Prostate gland (tissue), 2 donors: ENCODE measurements at regions not wholly inside any gene's neighbourhood (a gene's known extent, or its start where the extent isn't known, plus 50 kb on each side); places are given as distances from the start of the nearest gene placed in this dataset.

Source experiments
- DNase-seq: peaks from one replicate; pipeline ENCODE4 v3.0.0-alpha.2; 2019; ENCODE audit warnings: low spot score
- H3K27ac ChIP-seq, 2 donors: fragments of 200-600 bp; sonication (generic); 2 replicates each; pipeline ENCODE4 v1.5.1; 2017 to 2019
- H3K27me3 ChIP-seq: fragments of 200-600 bp; sonication (generic); replicated peaks from 2 replicates; pipeline ENCODE4 v1.5.1; 2019; ENCODE audit not compliant: insufficient read depth
- H3K36me3 ChIP-seq, 2 donors: fragments of 200-600 bp; sonication (generic); 1 replicate in 1 of 2; 2 replicates in 1 of 2; pipeline versions ENCODE4 v1.5.1 to v1.8.1; 2017 to 2019
- H3K4me1 ChIP-seq: fragments of 200-600 bp; sonication (generic); replicated peaks from 2 replicates; pipeline ENCODE4 v1.5.1; 2019
- H3K4me3 ChIP-seq, 2 donors: fragments of 200-600 bp; sonication (generic); 2 replicates each; pipeline ENCODE4 v1.5.1; 2017 to 2019
- H3K9me3 ChIP-seq: fragments of 200-600 bp; sonication (generic); 2 replicates; pipeline ENCODE4 v1.5.1; 2017
- POLR2A ChIP-seq: fragments of 450-650 bp; IDR thresholded peaks from one replicate; pipeline ENCODE4 v1.6.1; 2016; ENCODE audit warnings: antibody characterized with exemption, mild to moderate bottlenecking
- POLR2AphosphoS5 ChIP-seq: sonication (generic); formaldehyde crosslinking; IDR thresholded peaks from one replicate; pipeline ENCODE4 v1.6.1; 2017; ENCODE audit warnings: antibody characterized with exemption
- WGBS: methylation state at CpG from one replicate; pipeline ENCODE4 v1.1.5; 2018; 5-methylcytosine and 5-hydroxymethylcytosine counted together
- intact Hi-C: fragments of 100-400 bp; cut with DNase I; formaldehyde crosslinking; loops from one replicate; pipeline ENCODE4 v1.14.2; 2022
- TF ChIP-seq, protein P1 (sequence below), 4 experiments: fragments of 200-600 bp in 2 of 4; fragments of 450-650 bp in 2 of 4; sonication (generic) in 2 of 4; IDR thresholded peaks; 1 replicate in 3 of 4; 2 replicates in 1 of 4; pipeline ENCODE4 v1.5.1; 2016 to 2019; ENCODE audit warnings: antibody characterized with exemption in 4 of 4, mild to moderate bottlenecking in 2 of 4, moderate library complexity in 2 of 4

DNA sequence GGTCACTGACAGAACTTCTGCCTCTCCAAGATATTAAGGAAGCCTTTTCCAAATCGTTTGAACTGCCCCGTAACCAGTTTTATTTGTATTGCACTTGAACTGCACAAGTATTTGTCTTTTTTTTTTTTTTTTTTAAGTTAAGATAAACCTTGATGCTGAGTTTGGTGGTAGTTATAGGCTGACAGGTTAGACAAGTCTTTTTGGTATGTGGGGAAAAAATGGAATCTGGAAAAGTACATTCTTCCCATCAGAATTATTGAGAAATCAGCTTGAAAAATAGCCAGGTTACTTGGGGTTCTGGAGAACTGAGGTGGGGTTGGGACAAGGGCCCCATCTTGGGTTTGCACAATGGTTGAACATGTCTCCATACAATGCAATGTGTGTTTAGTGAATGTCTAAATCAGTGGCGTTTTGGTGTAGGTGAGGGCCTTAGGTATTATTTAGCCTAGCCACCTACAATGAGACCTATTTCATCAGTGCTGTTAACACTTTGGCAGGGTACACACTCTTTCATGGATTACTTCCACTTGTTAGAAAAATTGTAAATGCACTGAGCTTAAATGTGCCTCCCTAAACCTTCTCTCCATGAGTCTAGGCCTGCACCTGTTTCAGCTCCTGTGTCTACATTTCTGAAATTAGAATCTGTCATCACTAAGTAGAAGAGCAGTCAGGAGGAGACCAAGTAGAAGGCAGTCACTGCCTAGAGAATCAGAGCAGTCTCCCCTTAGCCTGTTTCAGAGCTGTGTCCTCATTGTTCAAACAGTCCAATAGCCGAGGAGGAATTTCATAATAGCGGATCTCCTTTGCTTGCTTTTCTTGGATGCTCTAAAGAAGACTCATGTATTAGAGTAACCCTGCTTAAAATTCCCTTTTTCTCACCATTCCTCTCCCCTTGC is 140.0 kb upstream of the HMHB1 start:
- TF ChIP-seq, protein P1, sequence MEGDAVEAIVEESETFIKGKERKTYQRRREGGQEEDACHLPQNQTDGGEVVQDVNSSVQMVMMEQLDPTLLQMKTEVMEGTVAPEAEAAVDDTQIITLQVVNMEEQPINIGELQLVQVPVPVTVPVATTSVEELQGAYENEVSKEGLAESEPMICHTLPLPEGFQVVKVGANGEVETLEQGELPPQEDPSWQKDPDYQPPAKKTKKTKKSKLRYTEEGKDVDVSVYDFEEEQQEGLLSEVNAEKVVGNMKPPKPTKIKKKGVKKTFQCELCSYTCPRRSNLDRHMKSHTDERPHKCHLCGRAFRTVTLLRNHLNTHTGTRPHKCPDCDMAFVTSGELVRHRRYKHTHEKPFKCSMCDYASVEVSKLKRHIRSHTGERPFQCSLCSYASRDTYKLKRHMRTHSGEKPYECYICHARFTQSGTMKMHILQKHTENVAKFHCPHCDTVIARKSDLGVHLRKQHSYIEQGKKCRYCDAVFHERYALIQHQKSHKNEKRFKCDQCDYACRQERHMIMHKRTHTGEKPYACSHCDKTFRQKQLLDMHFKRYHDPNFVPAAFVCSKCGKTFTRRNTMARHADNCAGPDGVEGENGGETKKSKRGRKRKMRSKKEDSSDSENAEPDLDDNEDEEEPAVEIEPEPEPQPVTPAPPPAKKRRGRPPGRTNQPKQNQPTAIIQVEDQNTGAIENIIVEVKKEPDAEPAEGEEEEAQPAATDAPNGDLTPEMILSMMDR (IDR thresholded peaks at IDR 0.05): no peak
- TF ChIP-seq POLR2AphosphoS5 (no peak), POLR2A (no peak)
- H3K4me1 ChIP-seq: no peaks in the 10 kb centered on the region
- H3K36me3 ChIP-seq: no peaks in the 10 kb centered on the region
- WGBS: 59% methylated on average over 5 of the region's 5 CpGs
- H3K27me3 ChIP-seq: no peaks in the 10 kb centered on the region
- no peak overlapping the region for H3K4me3 ChIP-seq
- no peak overlapping the region for H3K27ac ChIP-seq
- no peaks in the 10 kb centered on the region for H3K9me3 ChIP-seq
- DNase-seq: no peak
- intact Hi-C loops: no loop called here

DNA sequence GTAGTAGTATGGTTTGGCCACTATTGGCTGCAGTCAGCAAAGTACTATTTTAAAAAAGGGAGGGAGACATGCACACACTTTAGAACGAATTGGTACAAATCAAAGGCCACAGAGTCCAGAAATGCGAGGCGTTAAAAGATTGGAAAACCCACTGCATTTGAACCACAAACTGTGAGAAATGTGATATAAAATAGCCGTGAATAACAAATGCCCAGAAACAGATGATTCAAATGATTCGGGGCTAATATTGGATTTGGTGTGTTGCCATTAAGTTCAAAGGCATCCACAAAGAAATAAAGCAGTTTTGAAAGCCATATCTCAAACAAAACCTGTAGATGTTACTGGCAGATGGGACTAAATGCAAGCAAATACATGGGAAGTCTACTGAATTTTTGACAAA is 140.9 kb upstream of the HMHB1 start:
- H3K9me3 ChIP-seq: no peaks in the 10 kb centered on the region
- no peak for TF ChIP-seq POLR2AphosphoS5
- TF ChIP-seq POLR2A: no peak
- TF ChIP-seq, protein P1 (IDR thresholded peaks at IDR 0.05): no peak
- WGBS: 52% methylated on average over 5 of the region's 5 CpGs

DNA sequence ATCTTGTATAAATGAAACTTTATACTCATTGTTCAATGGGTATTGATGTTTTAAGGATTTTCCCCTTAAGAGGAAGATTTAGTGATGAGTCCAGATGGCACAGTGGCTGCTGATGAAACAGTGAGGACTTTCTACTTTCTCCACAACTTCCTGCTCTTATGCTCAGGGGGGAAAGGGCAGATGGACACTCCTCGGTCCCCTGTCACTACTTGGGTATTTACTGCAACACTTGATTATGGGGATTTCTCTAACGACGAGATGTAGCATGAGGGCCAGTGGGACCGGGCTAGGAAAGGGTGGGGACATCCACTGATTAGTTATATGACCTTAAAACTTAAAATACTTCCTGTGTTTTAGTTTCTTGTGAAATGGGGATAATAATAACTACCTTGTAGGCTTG is 146.1 kb upstream of the HMHB1 start:
- Histone ChIP-seq H3K4me3 (no peak overlapping the region), H3K36me3 (no peaks in the 10 kb centered on the region), H3K4me1 (no peaks in the 10 kb centered on the region), H3K27me3 (no peaks in the 10 kb centered on the region), H3K9me3 (no peaks in the 10 kb centered on the region), H3K27ac (no peak overlapping the region)
- intact Hi-C loops: no loop called here
- WGBS: 76% methylated on average over 4 of the region's 4 CpGs
- no peak for DNase-seq
- TF ChIP-seq POLR2A (no peak), POLR2AphosphoS5 (no peak)
- TF ChIP-seq, protein P1 (IDR thresholded peaks at IDR 0.05): no peak

More for the DNA sequence above, 140.9 kb upstream of the HMHB1 start:
- Histone ChIP-seq H3K4me3 (no peak overlapping the region), H3K36me3 (no peaks in the 10 kb centered on the region), H3K4me1 (no peaks in the 10 kb centered on the region), H3K27ac (no peak overlapping the region), H3K27me3 (no peaks in the 10 kb centered on the region)
- no peak for DNase-seq
- intact Hi-C loops: no loop called here

DNA sequence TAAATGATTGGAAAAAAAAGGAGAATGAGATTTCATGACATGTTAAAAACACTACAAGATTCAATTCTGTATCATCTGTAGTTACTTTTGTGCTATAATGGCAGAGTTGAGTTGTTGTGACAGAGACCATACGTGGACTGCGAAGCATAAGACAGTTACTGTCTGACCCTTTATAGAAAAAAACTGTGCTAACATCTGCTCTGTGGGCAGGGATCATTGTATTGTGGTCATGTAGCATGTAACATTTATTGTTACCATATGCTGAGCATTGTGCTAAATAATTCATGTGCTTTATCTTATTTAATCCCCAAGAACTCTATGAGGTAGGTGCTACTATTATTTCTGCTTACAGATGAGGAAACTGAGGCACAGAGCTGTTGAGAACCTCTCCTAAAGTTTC is 147.3 kb upstream of the HMHB1 start:
- Histone ChIP-seq H3K36me3 (no peaks in the 10 kb centered on the region), H3K27ac (no peak overlapping the region)

More for the DNA sequence above, 147.3 kb upstream of the HMHB1 start:
- H3K4me3 ChIP-seq: no peak overlapping the region
- intact Hi-C loops: no loop called here
- no peaks in the 10 kb centered on the region for H3K9me3 ChIP-seq
- 92% methylated on average over 2 of the region's 2 CpGs for WGBS
- no peaks in the 10 kb centered on the region for H3K4me1 ChIP-seq
- TF ChIP-seq POLR2AphosphoS5 (no peak), POLR2A (no peak)
- TF ChIP-seq, protein P1 (IDR thresholded peaks at IDR 0.05): no peak
- DNase-seq: no peak
- H3K27me3 ChIP-seq: no peaks in the 10 kb centered on the region
